NCI-H1436 (cell line): ENCODE measurements at regions not wholly inside any gene's neighbourhood (a gene's known extent, or its start where the extent isn't known, plus 50 kb on each side); places are given as distances from the start of the nearest gene placed in this dataset.

ENCODE experiments used
- DNase-seq: peaks from one replicate; lab custom pipeline; 2025; lab: John Stamatoyannopoulos, UW

GRCh38 chr4:134019657-134020056 lies 181.9 kb downstream of the PABPC4L start:
- DNase-seq = no peak

- DNase-seq = no peak
Measured at GRCh38 chr4:134018846-134019245, 182.7 kb downstream of the PABPC4L start.

GRCh38 chr4:134001057-134001456 lies 200.5 kb downstream of the PABPC4L start:
- DNase-seq = no peak

GRCh38 chr4:133997436-133997835 lies 204.2 kb downstream of the PABPC4L start:
- DNase-seq = no peak

- DNase-seq = no peak
Measured at GRCh38 chr4:133996431-133997121, 205.0 kb downstream of the PABPC4L start.

- no peak for DNase-seq
Measured at GRCh38 chr4:133995243-133995960, 206.2 kb downstream of the PABPC4L start.

- DNase-seq = no peak
Measured at GRCh38 chr4:133982533-133983224, 218.9 kb downstream of the PABPC4L start.

GRCh38 chr4:133981327-133981726 lies 220.3 kb downstream of the PABPC4L start:
- DNase-seq = no peak

GRCh38 chr4:133972586-133972985 lies 229.0 kb downstream of the PABPC4L start:
- DNase-seq = no peak

- DNase-seq = no peak
Measured at GRCh38 chr4:133969202-133969848, 232.3 kb downstream of the PABPC4L start.

GRCh38 chr4:133968174-133968573 lies 233.4 kb downstream of the PABPC4L start:
- no peak for DNase-seq

- DNase-seq = no peak
Measured at GRCh38 chr4:133960975-133961374, 240.6 kb downstream of the PABPC4L start.

- DNase-seq = no peak
Measured at GRCh38 chr4:133943081-133943480, 258.5 kb downstream of the PABPC4L start.

GRCh38 chr4:133938061-133938460 lies 263.5 kb downstream of the PABPC4L start:
- no peak for DNase-seq

GRCh38 chr4:133929531-133930239 lies 271.9 kb downstream of the PABPC4L start:
- no peak for DNase-seq

GRCh38 chr4:133921280-133922195 lies 280.1 kb downstream of the PABPC4L start:
- no peak for DNase-seq

GRCh38 chr4:133920236-133920635 lies 281.4 kb downstream of the PABPC4L start:
- DNase-seq = no peak

- DNase-seq = no peak
Measured at GRCh38 chr4:133910165-133910564, 291.4 kb downstream of the PABPC4L start.

- no peak for DNase-seq
Measured at GRCh38 chr4:133903029-133903428, 298.6 kb downstream of the PABPC4L start.

- no peak for DNase-seq
Measured at GRCh38 chr4:133891011-133891410, 310.6 kb downstream of the PABPC4L start.

GRCh38 chr4:133887723-133888122 lies 313.9 kb downstream of the PABPC4L start:
- DNase-seq = no peak
